ENCODE measurements at regions not wholly inside any gene's neighbourhood (a gene's known extent, or its start where the extent isn't known, plus 50 kb on each side); places are given as distances from the start of the nearest gene placed in this dataset.

DNA sequence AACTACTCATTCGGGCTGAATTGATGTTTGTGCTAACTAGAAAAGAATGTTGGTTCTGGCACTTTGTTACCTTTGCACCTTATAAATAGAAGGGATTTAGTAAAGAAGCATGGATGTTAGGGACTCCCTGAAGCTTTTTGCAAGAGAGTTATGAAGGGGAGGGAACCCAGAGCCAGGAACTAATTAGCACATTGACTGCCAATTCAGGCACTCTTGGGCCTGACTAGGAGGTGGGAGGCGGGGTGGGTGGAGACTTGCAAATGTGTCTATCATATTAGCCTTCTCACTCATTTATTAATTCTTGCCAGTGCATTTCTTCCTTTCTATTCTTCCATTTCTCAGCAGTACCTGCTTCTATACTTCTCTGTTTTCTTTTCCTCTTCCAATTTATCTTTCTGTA is 1022.4 kb downstream of the TMEM182 start:
- Histone ChIP-seq H3K9me3 (no peaks in the 10 kb centered on the region), H3K27me3 (no peaks in the 10 kb centered on the region), H3K4me1 (peaks cover 0 to 11% (median 1%) of the 10 kb centered on the region in 4 donors), H3K4me3 (no peak overlapping the region), H3K36me3 (no peaks in the 10 kb centered on the region), H3K27ac (no peak overlapping the region)
- 55 to 60% methylated on average over 2 of the region's 2 CpGs for WGBS, 2 donors
- TF ChIP-seq POLR2A (IDR thresholded peaks at IDR 0.05), result no peak
- no peak for TF ChIP-seq EP300 (IDR thresholded peaks at IDR 0.05)
- TF ChIP-seq POLR2AphosphoS5 (IDR thresholded peaks at IDR 0.05), result no peak
- TF ChIP-seq, protein P1, sequence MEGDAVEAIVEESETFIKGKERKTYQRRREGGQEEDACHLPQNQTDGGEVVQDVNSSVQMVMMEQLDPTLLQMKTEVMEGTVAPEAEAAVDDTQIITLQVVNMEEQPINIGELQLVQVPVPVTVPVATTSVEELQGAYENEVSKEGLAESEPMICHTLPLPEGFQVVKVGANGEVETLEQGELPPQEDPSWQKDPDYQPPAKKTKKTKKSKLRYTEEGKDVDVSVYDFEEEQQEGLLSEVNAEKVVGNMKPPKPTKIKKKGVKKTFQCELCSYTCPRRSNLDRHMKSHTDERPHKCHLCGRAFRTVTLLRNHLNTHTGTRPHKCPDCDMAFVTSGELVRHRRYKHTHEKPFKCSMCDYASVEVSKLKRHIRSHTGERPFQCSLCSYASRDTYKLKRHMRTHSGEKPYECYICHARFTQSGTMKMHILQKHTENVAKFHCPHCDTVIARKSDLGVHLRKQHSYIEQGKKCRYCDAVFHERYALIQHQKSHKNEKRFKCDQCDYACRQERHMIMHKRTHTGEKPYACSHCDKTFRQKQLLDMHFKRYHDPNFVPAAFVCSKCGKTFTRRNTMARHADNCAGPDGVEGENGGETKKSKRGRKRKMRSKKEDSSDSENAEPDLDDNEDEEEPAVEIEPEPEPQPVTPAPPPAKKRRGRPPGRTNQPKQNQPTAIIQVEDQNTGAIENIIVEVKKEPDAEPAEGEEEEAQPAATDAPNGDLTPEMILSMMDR (IDR thresholded peaks at IDR 0.05), result no peak
- DNase-seq, result no peak
- intact Hi-C loops (cut with DNase I), result no loop called here

DNA sequence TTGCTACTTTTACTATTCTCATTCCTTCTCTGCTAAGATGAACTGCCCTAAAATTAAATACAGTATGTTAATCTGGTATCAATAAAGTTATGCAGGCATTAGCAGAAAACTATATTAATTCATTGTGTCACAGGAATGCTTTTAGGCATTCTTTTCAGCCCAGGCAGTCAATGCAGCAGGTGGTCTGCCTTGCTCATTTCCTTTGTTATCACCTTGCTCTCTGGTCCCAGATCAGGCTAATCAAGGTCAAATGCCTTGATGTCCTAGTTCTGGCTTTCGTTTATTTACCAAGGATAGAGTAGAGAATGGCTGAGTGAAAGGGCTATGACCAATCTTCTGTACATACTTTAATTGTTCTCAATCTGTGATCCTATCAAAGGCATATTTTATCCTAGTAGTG is 1023.6 kb downstream of the TMEM182 start:
- 25 to 26% methylated on average over 1 of the region's 1 CpG for WGBS, 2 donors
- H3K36me3 ChIP-seq, result no peaks in the 10 kb centered on the region
- TF ChIP-seq, protein P1 (IDR thresholded peaks at IDR 0.05), result no peak
- no peak for TF ChIP-seq EP300 (IDR thresholded peaks at IDR 0.05)
- TF ChIP-seq POLR2A (IDR thresholded peaks at IDR 0.05), result no peak
- TF ChIP-seq POLR2AphosphoS5 (IDR thresholded peaks at IDR 0.05), result no peak
- H3K9me3 ChIP-seq, result no peaks in the 10 kb centered on the region
- no peak for DNase-seq
- H3K27me3 ChIP-seq, result no peaks in the 10 kb centered on the region
- peaks cover 0 to 16% (median 4%) of the 10 kb centered on the region in 4 donors for H3K4me1 ChIP-seq
- H3K4me3 ChIP-seq, result no peak overlapping the region
- intact Hi-C loops (cut with DNase I), result no loop called here
- H3K27ac ChIP-seq, result no peak overlapping the region

DNA sequence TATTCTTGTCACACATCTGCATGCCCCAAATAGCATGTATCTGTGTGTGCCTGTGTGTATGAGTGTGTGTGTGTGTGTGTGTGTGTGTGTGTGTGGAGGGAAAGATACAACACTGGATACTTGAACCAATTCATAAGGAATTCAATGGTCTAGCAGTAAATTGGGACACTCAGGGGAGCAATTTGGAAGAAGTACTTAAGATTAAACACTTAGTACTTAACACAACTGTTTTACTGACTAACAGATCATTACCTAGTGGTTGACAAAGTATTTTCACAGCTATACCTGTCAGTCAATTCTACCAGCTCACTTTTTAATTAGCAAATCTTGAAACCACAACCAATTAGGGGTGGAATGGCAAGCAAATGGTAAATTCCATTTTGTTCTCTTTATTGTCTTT is 1024.1 kb downstream of the TMEM182 start:
- Histone ChIP-seq H3K27ac (no peak overlapping the region), H3K9me3 (no peaks in the 10 kb centered on the region), H3K27me3 (no peaks in the 10 kb centered on the region), H3K4me1 (peaks cover 0 to 16% (median 4%) of the 10 kb centered on the region in 4 donors), H3K4me3 (no peak overlapping the region), H3K36me3 (no peaks in the 10 kb centered on the region)
- intact Hi-C loops (cut with DNase I), result no loop called here
- TF ChIP-seq POLR2A (IDR thresholded peaks at IDR 0.05) (no peak), EP300 (IDR thresholded peaks at IDR 0.05) (no peak), POLR2AphosphoS5 (IDR thresholded peaks at IDR 0.05) (no peak)
- TF ChIP-seq, protein P1 (IDR thresholded peaks at IDR 0.05), result no peak
- no peak for DNase-seq

DNA sequence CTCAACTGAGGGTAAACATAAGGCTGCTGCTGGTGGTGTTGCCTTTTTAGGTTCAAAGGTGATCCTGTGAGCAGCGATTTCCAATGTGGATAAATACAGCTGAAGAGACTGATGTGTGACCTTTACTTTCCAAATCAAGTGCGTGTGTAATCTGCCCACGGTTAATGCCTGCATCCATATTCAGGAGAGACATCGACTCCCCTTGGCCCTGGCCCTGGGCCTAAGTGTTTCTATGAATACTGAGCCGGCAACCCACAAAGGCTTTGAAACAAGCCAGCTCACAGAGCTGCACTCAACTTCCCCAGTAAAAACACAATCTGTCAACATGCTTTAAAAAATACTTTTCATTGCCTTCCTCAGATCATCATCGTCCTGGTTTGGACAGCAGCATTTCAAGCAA is 1026.6 kb downstream of the TMEM182 start:
- Histone ChIP-seq H3K9me3 (no peaks in the 10 kb centered on the region), H3K4me3 (no peak overlapping the region), H3K36me3 (no peaks in the 10 kb centered on the region), H3K27ac (no peak overlapping the region), H3K4me1 (peaks cover 0 to 16% (median 4%) of the 10 kb centered on the region in 4 donors), H3K27me3 (no peaks in the 10 kb centered on the region)
- no peak for TF ChIP-seq POLR2A (IDR thresholded peaks at IDR 0.05)
- no peak for TF ChIP-seq POLR2AphosphoS5 (IDR thresholded peaks at IDR 0.05)
- TF ChIP-seq, protein P1 (IDR thresholded peaks at IDR 0.05), result no peak
- no peak for TF ChIP-seq EP300 (IDR thresholded peaks at IDR 0.05)
- DNase-seq, result no peak
- intact Hi-C loops (cut with DNase I), result no loop called here
- WGBS, 2 donors, result 29 to 34% methylated on average over 6 of the region's 6 CpGs

DNA sequence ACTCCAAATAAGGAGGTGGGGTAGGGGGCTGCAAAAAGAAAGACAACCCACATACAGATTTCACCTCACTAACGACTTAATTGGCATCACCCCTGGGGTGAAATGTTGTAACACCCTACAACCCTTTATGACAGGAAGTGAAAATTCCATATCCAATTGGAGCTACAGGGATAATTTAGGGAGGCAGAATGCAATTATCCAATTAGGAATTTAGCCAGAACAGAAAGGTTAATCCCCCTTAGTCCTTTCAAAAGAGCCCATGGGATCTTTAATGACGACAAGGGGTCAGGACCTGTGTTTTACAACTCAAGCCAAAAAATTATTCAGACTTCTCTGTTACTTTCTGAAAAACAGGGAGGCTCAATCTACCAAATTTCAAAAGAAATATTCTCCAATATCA is 1027.1 kb downstream of the TMEM182 start:
- no peak for DNase-seq
- intact Hi-C loops (cut with DNase I), result no loop called here
- no peaks in the 10 kb centered on the region for H3K27me3 ChIP-seq
- WGBS, 2 donors, result 18 to 21% methylated on average over 2 of the region's 2 CpGs
- H3K9me3 ChIP-seq, result no peaks in the 10 kb centered on the region
- H3K27ac ChIP-seq, result no peak overlapping the region
- H3K4me3 ChIP-seq, result no peak overlapping the region
- no peak for TF ChIP-seq POLR2A (IDR thresholded peaks at IDR 0.05)
- no peak for TF ChIP-seq EP300 (IDR thresholded peaks at IDR 0.05)
- TF ChIP-seq, protein P1 (IDR thresholded peaks at IDR 0.05), result no peak
- TF ChIP-seq POLR2AphosphoS5 (IDR thresholded peaks at IDR 0.05), result no peak
- peaks cover 0 to 16% (median 4%) of the 10 kb centered on the region in 4 donors for H3K4me1 ChIP-seq
- H3K36me3 ChIP-seq, result no peaks in the 10 kb centered on the region
